Neural progenitor cell (in vitro differentiated cells): ENCODE measurements at regions not wholly inside any gene's neighbourhood (a gene's known extent, or its start where the extent isn't known, plus 50 kb on each side); places are given as distances from the start of the nearest gene placed in this dataset.

ENCODE experiments used
- DNase-seq: peaks from one replicate; pipeline ENCODE4 v3.0.0-alpha.2; 2016; ENCODE audit warnings: low spot score
- H2AFZ ChIP-seq: fragments of 200-600 bp; sonication (generic); replicated peaks from 2 replicates; pipeline ENCODE4 v1.6.1; 2016; ENCODE audit warnings: antibody characterized with exemption
- H3F3A ChIP-seq: fragments of 200-600 bp; sonication (generic); 2 replicates; pipeline ENCODE4 v1.6.1; 2016; ENCODE audit warnings: antibody characterized with exemption, low read depth
- H3K27ac ChIP-seq: fragments of 200-600 bp; sonication (generic); 2 replicates; pipeline ENCODE4 v1.5.1; 2016; ENCODE audit warnings: mild to moderate bottlenecking
- H3K27me3 ChIP-seq: fragments of 200-600 bp; sonication (generic); 2 replicates; pipeline ENCODE4 v1.6.1; 2016; ENCODE audit warnings: mild to moderate bottlenecking, moderate library complexity
- H3K36me3 ChIP-seq: fragments of 200-600 bp; sonication (generic); 2 replicates; pipeline ENCODE4 v1.5.1; 2016
- H3K4me1 ChIP-seq: fragments of 200-600 bp; sonication (generic); 2 replicates; pipeline ENCODE4 v1.6.1; 2016; ENCODE audit warnings: mixed run types
- H3K4me2 ChIP-seq: fragments of 200-600 bp; sonication (generic); 2 replicates; pipeline ENCODE4 v1.6.1; 2016
- H3K4me3 ChIP-seq: fragments of 200-600 bp; sonication (generic); 2 replicates; pipeline ENCODE4 v1.5.1; 2016
- H3K79me2 ChIP-seq: fragments of 200-600 bp; sonication (generic); 2 replicates; pipeline ENCODE4 v1.6.1; 2016; ENCODE audit warnings: low read depth
- H3K9ac ChIP-seq: fragments of 200-600 bp; sonication (generic); 2 replicates; pipeline ENCODE4 v1.6.1; 2016
- H3K9me3 ChIP-seq: fragments of 200-600 bp; sonication (generic); 2 replicates; pipeline ENCODE4 v1.5.1; 2016; ENCODE audit warnings: low read depth
- H4K20me1 ChIP-seq: fragments of 200-600 bp; sonication (generic); 2 replicates; pipeline ENCODE4 v1.6.1; 2016; ENCODE audit warnings: low read depth
- H3K27ac Mint-ChIP-seq: 3 replicates; pipeline ENCODE4 v1.8.0; 2021; ENCODE audit warnings: mixed read lengths
- H3K27me3 Mint-ChIP-seq: 2 replicates; pipeline ENCODE4 v1.8.0; 2022; ENCODE audit warnings: low read depth, mild to moderate bottlenecking, inconsistent platforms, moderate library complexity, mixed read lengths; ENCODE audit not compliant: insufficient read depth
- H3K36me3 Mint-ChIP-seq: 3 replicates; pipeline ENCODE4 v1.8.0; 2021; ENCODE audit warnings: mixed read lengths
- H3K4me1 Mint-ChIP-seq: 3 replicates; pipeline ENCODE4 v1.8.0; 2021; ENCODE audit warnings: mixed read lengths
- H3K4me3 Mint-ChIP-seq: 3 replicates; pipeline ENCODE4 v1.8.0; 2021; ENCODE audit warnings: mild to moderate bottlenecking, moderate library complexity, mixed read lengths
- H3K9me3 Mint-ChIP-seq: 3 replicates; pipeline ENCODE4 v1.8.0; 2020; ENCODE audit warnings: mixed read lengths
- EZH2 ChIP-seq: fragments of 200-600 bp; sonication (generic); IDR thresholded peaks from 2 replicates; pipeline ENCODE4 v1.6.1; 2017; ENCODE audit warnings: antibody characterized with exemption, mild to moderate bottlenecking, moderate library complexity
- EZH2phosphoT487 ChIP-seq: fragments of 200-600 bp; sonication (generic); IDR thresholded peaks from 2 replicates; pipeline ENCODE4 v1.6.1; 2017; ENCODE audit warnings: antibody characterized with exemption
- TF ChIP-seq, protein P1 (sequence below): fragments of 200-600 bp; sonication (generic); IDR thresholded peaks from 2 replicates; pipeline ENCODE4 v1.5.1; 2017; ENCODE audit warnings: antibody characterized with exemption, mild to moderate bottlenecking

DNA sequence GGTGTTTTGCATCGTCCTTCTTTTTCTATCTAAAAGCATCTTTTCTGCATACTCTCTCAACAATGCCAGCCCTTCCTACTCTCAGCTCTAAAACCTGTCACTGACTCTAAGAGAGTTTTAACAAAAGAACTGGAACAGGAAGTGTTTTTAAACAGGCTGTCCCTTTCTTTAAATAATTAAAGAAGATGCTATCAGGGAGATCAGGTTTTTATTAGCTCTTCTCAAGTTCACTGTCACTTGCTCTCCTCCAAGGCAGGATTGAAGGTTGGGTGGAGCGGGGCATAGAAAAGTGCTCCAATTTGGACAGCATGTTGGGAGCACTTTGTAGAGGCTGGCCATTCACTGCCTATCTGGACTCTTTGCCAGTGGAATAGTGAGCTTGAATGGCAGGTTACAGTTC lies 56.4 kb upstream of the BARX2 start:
- TF ChIP-seq EZH2 (no peak), EZH2phosphoT487 (no peak)
- TF ChIP-seq, protein P1, sequence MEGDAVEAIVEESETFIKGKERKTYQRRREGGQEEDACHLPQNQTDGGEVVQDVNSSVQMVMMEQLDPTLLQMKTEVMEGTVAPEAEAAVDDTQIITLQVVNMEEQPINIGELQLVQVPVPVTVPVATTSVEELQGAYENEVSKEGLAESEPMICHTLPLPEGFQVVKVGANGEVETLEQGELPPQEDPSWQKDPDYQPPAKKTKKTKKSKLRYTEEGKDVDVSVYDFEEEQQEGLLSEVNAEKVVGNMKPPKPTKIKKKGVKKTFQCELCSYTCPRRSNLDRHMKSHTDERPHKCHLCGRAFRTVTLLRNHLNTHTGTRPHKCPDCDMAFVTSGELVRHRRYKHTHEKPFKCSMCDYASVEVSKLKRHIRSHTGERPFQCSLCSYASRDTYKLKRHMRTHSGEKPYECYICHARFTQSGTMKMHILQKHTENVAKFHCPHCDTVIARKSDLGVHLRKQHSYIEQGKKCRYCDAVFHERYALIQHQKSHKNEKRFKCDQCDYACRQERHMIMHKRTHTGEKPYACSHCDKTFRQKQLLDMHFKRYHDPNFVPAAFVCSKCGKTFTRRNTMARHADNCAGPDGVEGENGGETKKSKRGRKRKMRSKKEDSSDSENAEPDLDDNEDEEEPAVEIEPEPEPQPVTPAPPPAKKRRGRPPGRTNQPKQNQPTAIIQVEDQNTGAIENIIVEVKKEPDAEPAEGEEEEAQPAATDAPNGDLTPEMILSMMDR = no peak
- no peaks in the 10 kb centered on the region for H4K20me1 ChIP-seq
- peaks cover 1% of the 10 kb centered on the region for H3F3A ChIP-seq
- H3K9ac ChIP-seq = no peak overlapping the region
- peaks cover 23% of the 10 kb centered on the region for H3K4me1 ChIP-seq
- Mint-ChIP-seq H3K4me3 (no peak overlapping the region), H3K4me1 (peaks cover 47% of the 10 kb centered on the region), H3K27ac (no peak overlapping the region), H3K36me3 (no peaks in the 10 kb centered on the region), H3K9me3 (no peaks in the 10 kb centered on the region), H3K27me3 (peaks cover 3% of the 10 kb centered on the region)
- DNase-seq = no peak
- H3K27me3 ChIP-seq = no peaks in the 10 kb centered on the region
- no peaks in the 10 kb centered on the region for H3K9me3 ChIP-seq
- no peak overlapping the region for H3K4me3 ChIP-seq
- H3K79me2 ChIP-seq = no peaks in the 10 kb centered on the region
- H2AFZ ChIP-seq = no peak overlapping the region
- no peaks in the 10 kb centered on the region for H3K36me3 ChIP-seq
- H3K4me2 ChIP-seq = no peak overlapping the region
- H3K27ac ChIP-seq = no peak overlapping the region

DNA sequence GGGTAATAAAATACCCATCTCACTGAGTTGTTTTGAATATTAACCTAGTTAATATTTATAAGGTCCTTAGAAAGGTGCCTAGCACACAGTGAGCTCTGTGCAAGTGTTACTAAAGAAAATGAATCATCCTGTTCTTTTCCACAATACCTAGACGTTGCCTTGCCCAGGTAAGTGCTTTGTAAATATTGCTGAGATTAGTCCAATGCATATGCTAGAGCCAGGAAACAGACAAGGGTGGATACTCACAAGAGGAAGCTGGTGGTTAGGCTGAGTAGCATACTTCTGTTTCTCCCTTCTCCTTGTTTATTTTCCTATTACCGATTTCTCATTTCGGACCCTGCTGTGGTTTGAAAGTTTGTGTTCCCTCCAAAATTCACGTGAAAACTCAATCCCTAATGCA lies 58.1 kb upstream of the BARX2 start:
- DNase-seq = no peak
- H3K27me3 Mint-ChIP-seq = peaks cover 3% of the 10 kb centered on the region
- Histone ChIP-seq H2AFZ (no peak overlapping the region), H3K9me3 (no peaks in the 10 kb centered on the region), H3K4me3 (no peak overlapping the region), H3K27ac (no peak overlapping the region), H3K4me1 (peaks cover 34% of the 10 kb centered on the region), H3K27me3 (no peaks in the 10 kb centered on the region), H3K36me3 (no peaks in the 10 kb centered on the region), H3K79me2 (no peaks in the 10 kb centered on the region), H3F3A (peaks cover 7% of the 10 kb centered on the region), H4K20me1 (no peaks in the 10 kb centered on the region), H3K9ac (no peak overlapping the region), H3K4me2 (no peak overlapping the region)
- no peaks in the 10 kb centered on the region for H3K36me3 Mint-ChIP-seq
- H3K27ac Mint-ChIP-seq = no peak overlapping the region
- TF ChIP-seq EZH2 (no peak), EZH2phosphoT487 (no peak)
- TF ChIP-seq, protein P1 = no peak
- no peaks in the 10 kb centered on the region for H3K9me3 Mint-ChIP-seq
- H3K4me1 Mint-ChIP-seq = peaks cover 55% of the 10 kb centered on the region
- H3K4me3 Mint-ChIP-seq = no peak overlapping the region

DNA sequence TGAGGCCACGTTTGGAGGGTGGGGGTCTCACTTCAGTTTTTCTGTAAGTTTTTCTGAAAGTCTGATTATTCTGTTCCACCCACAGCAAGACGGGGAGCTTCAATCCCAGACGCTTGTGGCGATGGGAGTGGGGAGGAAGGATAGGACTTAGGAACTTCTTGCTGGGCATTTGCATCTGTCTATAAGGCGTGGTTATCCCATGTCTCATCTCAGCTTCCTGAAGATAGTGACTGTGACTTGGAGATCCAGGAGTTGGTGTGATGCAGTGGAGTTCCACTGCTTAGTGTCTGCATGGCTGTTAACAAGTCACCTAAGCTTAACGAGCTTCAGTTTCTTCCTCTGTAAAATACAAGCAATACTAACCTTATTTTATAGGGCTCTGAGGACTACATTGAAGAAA lies 58.9 kb upstream of the BARX2 start:
- Histone ChIP-seq H2AFZ (no peak overlapping the region), H4K20me1 (no peaks in the 10 kb centered on the region), H3F3A (peaks cover 7% of the 10 kb centered on the region), H3K27ac (no peak overlapping the region), H3K4me2 (no peak overlapping the region), H3K36me3 (no peaks in the 10 kb centered on the region), H3K4me1 (peaks cover 34% of the 10 kb centered on the region), H3K9ac (no peak overlapping the region), H3K27me3 (no peaks in the 10 kb centered on the region), H3K4me3 (no peak overlapping the region), H3K9me3 (no peaks in the 10 kb centered on the region), H3K79me2 (no peaks in the 10 kb centered on the region)
- H3K27me3 Mint-ChIP-seq = peaks cover 3% of the 10 kb centered on the region
- H3K36me3 Mint-ChIP-seq = no peaks in the 10 kb centered on the region
- no peaks in the 10 kb centered on the region for H3K9me3 Mint-ChIP-seq
- no peak overlapping the region for H3K27ac Mint-ChIP-seq
- peaks cover 56% of the 10 kb centered on the region for H3K4me1 Mint-ChIP-seq
- DNase-seq = no peak
- no peak for TF ChIP-seq EZH2phosphoT487
- no peak for TF ChIP-seq EZH2
- TF ChIP-seq, protein P1 = no peak
- H3K4me3 Mint-ChIP-seq = no peak overlapping the region
